ENCODE measurements at regions not wholly inside any gene's neighbourhood (a gene's known extent, or its start where the extent isn't known, plus 50 kb on each side); places are given as distances from the start of the nearest gene placed in this dataset.

GRCh38 chr4:137688651-137689050 is 156.4 kb upstream of the PCDH18 start:
- Histone ChIP-seq H3K79me2 (ENCODE audit: control insufficient read depth, insufficient read depth, low read length, unreplicated experiment) (no peaks in the 10 kb centered on the region), H3K4me1 (ENCODE audit: control insufficient read depth, insufficient read depth, low read length, unreplicated experiment) (no peaks in the 10 kb centered on the region), H2AFZ (ENCODE audit: low read length, unreplicated experiment) (no peak overlapping the region), H3K27ac (ENCODE audit: low read depth, low read length) (no peak overlapping the region), H3K4me3 (ENCODE audit: low read depth, low read length) (no peak overlapping the region), H3K27me3 (ENCODE audit: insufficient read depth, low read length) (no peaks in the 10 kb centered on the region), H3K36me3 (ENCODE audit: insufficient read depth, low read length) (no peaks in the 10 kb centered on the region)

- Histone ChIP-seq H3K27ac (ENCODE audit: low read depth, low read length) (no peak overlapping the region), H2AFZ (ENCODE audit: low read length, unreplicated experiment) (no peak overlapping the region), H3K4me3 (ENCODE audit: low read depth, low read length) (no peak overlapping the region), H3K27me3 (ENCODE audit: insufficient read depth, low read length) (no peaks in the 10 kb centered on the region), H3K36me3 (ENCODE audit: insufficient read depth, low read length) (no peaks in the 10 kb centered on the region), H3K79me2 (ENCODE audit: control insufficient read depth, insufficient read depth, low read length, unreplicated experiment) (no peaks in the 10 kb centered on the region), H3K4me1 (ENCODE audit: control insufficient read depth, insufficient read depth, low read length, unreplicated experiment) (no peaks in the 10 kb centered on the region)
Measured at GRCh38 chr4:137685357-137685756, 153.1 kb upstream of the PCDH18 start.

GRCh38 chr4:137681081-137681480 is 148.8 kb upstream of the PCDH18 start:
- no peak overlapping the region for H3K4me3 ChIP-seq (ENCODE audit: low read depth, low read length)
- H3K79me2 ChIP-seq (ENCODE audit: control insufficient read depth, insufficient read depth, low read length, unreplicated experiment): no peaks in the 10 kb centered on the region
- peaks cover 10% of the 10 kb centered on the region for H3K4me1 ChIP-seq (ENCODE audit: control insufficient read depth, insufficient read depth, low read length, unreplicated experiment)
- no peaks in the 10 kb centered on the region for H3K36me3 ChIP-seq (ENCODE audit: insufficient read depth, low read length)
- H3K27ac ChIP-seq (ENCODE audit: low read depth, low read length): no peak overlapping the region
- no peaks in the 10 kb centered on the region for H3K27me3 ChIP-seq (ENCODE audit: insufficient read depth, low read length)
- H2AFZ ChIP-seq (ENCODE audit: low read length, unreplicated experiment): no peak overlapping the region

DNA sequence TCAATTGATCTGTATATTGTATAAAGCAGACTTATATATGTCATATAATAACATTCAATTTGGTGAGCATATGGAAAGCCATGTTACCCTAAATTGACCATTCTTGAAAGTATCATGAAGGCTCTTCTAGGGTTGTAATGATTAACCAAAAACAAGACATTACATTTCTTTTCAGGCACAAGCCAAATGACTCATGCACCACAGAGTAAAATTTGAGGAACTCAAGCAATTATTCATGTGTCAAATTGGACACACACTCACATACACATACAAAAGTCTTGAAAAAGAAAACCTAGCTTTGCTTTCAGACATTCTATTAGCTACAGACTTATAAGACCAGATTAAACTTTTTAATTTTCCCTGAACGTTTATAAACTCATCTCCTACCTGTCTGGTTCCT is 146.5 kb upstream of the PCDH18 start:
- Histone ChIP-seq H3K27ac (ENCODE audit: low read depth, low read length) (no peak overlapping the region), H3K36me3 (ENCODE audit: insufficient read depth, low read length) (no peaks in the 10 kb centered on the region), H3K27me3 (ENCODE audit: insufficient read depth, low read length) (no peaks in the 10 kb centered on the region), H3K4me3 (ENCODE audit: low read depth, low read length) (no peak overlapping the region), H3K4me1 (ENCODE audit: control insufficient read depth, insufficient read depth, low read length, unreplicated experiment) (peaks cover 13% of the 10 kb centered on the region), H2AFZ (ENCODE audit: low read length, unreplicated experiment) (no peak overlapping the region), H3K79me2 (ENCODE audit: control insufficient read depth, insufficient read depth, low read length, unreplicated experiment) (no peaks in the 10 kb centered on the region)

DNA sequence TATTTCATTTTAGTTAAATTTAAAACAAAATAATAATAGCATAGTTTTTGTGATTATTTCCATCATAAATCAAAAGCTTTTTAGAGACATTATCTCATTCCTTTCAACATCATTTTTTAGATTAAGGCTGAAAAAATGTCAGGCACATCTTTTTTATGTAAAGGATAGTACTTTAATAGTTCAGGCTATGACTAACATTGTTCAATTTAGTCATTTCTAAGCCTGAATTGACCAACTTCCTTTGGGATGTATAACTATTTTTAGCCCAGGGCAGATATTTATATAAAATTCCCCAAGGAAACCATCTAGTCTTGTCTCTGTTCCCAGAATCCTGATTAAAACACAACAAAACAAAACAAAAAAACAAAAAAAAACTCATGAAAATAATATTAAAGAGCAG is 145.6 kb upstream of the PCDH18 start:
- peak overlapping the region; percentile 16; the same call in 1 of the 2 replicates for H3K27ac ChIP-seq (ENCODE audit: low read depth, low read length)

DNA sequence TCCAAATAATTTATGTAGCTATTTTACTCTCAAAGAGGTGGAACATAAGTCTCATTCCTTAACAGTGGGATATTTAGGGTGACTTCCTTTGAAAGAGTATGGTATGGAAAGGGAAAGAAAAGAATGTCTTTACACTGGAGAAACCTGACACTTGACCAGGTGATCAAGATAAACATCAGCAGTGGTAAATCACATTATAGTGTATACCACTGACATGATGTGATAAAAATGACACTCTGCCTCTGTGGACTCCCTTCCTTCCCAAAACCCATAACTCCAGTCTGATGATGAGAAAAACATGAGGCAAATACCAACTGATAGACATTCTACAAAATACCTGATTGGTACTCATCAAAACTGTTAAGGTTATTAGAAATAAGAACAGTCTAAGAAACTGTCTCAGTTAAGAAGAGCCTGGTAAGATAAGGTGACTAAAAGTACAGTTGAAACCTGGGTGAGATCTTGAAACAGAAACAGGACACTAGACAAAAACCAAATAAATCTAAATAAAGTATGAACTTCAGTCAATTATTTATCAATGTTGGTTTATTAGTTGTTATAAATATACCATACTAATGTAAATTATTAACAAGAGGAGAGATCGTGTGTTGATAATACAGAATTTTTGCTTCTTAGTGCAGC is 144.2 kb upstream of the PCDH18 start:
- no peak overlapping the region for H3K27ac ChIP-seq (ENCODE audit: low read depth, low read length)
- no peaks in the 10 kb centered on the region for H3K27me3 ChIP-seq (ENCODE audit: insufficient read depth, low read length)
- H3K4me1 ChIP-seq (ENCODE audit: control insufficient read depth, insufficient read depth, low read length, unreplicated experiment): peaks cover 19% of the 10 kb centered on the region
- no peak overlapping the region for H3K4me3 ChIP-seq (ENCODE audit: low read depth, low read length)
- no peaks in the 10 kb centered on the region for H3K79me2 ChIP-seq (ENCODE audit: control insufficient read depth, insufficient read depth, low read length, unreplicated experiment)
- H3K36me3 ChIP-seq (ENCODE audit: insufficient read depth, low read length): no peaks in the 10 kb centered on the region
- H2AFZ ChIP-seq (ENCODE audit: low read length, unreplicated experiment): no peak overlapping the region

More for the DNA sequence above, 145.6 kb upstream of the PCDH18 start:
- Histone ChIP-seq H3K36me3 (ENCODE audit: insufficient read depth, low read length) (no peaks in the 10 kb centered on the region), H2AFZ (ENCODE audit: low read length, unreplicated experiment) (no peak overlapping the region), H3K4me1 (ENCODE audit: control insufficient read depth, insufficient read depth, low read length, unreplicated experiment) (peaks cover 19% of the 10 kb centered on the region), H3K79me2 (ENCODE audit: control insufficient read depth, insufficient read depth, low read length, unreplicated experiment) (no peaks in the 10 kb centered on the region), H3K4me3 (ENCODE audit: low read depth, low read length) (no peak overlapping the region), H3K27me3 (ENCODE audit: insufficient read depth, low read length) (no peaks in the 10 kb centered on the region)

GRCh38 chr4:137674066-137674465 is 141.8 kb upstream of the PCDH18 start:
- Histone ChIP-seq H3K79me2 (ENCODE audit: control insufficient read depth, insufficient read depth, low read length, unreplicated experiment) (no peaks in the 10 kb centered on the region), H3K36me3 (ENCODE audit: insufficient read depth, low read length) (no peaks in the 10 kb centered on the region), H3K4me3 (ENCODE audit: low read depth, low read length) (no peak overlapping the region), H3K27ac (ENCODE audit: low read depth, low read length) (peak overlapping the region; percentile 33), H3K27me3 (ENCODE audit: insufficient read depth, low read length) (no peaks in the 10 kb centered on the region), H2AFZ (ENCODE audit: low read length, unreplicated experiment) (no peak overlapping the region), H3K4me1 (ENCODE audit: control insufficient read depth, insufficient read depth, low read length, unreplicated experiment) (peaks cover 19% of the 10 kb centered on the region)

DNA sequence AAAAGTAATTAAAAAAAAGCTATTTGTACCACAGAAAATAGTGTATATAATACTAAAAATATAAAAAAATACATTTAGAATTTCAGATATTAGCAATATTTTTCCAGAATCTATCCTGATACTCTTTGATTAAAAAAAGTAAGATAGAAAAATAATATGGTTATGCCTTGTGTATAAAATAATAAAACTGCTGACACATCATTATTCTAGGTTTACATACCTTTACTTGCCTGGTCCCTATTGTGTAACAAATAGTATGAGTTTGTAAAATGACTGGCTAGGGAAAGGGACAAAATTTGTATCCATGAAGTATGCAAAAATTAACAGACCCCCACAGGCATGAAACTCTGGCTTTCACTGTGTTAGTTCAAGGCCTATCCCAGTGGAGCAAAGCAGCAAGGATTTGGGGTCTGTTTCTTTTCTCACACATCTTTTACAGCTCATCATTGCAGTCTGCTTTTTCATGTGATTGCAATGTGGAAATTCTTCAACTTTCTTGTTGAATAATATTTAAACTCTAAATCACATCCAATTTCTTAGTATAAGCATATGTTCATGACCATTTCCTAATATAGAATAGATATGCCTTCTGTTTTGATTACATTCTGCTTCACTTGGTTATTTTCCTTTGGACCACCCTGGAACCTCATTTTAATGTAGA is 136.7 kb upstream of the PCDH18 start:
- Histone ChIP-seq H3K4me3 (ENCODE audit: low read depth, low read length) (no peak overlapping the region), H3K79me2 (ENCODE audit: control insufficient read depth, insufficient read depth, low read length, unreplicated experiment) (no peaks in the 10 kb centered on the region), H3K36me3 (ENCODE audit: insufficient read depth, low read length) (no peaks in the 10 kb centered on the region), H3K4me1 (ENCODE audit: control insufficient read depth, insufficient read depth, low read length, unreplicated experiment) (peaks cover 18% of the 10 kb centered on the region), H3K27ac (ENCODE audit: low read depth, low read length) (no peak overlapping the region), H2AFZ (ENCODE audit: low read length, unreplicated experiment) (no peak overlapping the region), H3K27me3 (ENCODE audit: insufficient read depth, low read length) (no peaks in the 10 kb centered on the region)

- peaks cover 30% of the 10 kb centered on the region for H3K4me1 ChIP-seq (ENCODE audit: control insufficient read depth, insufficient read depth, low read length, unreplicated experiment)
- H3K4me3 ChIP-seq (ENCODE audit: low read depth, low read length): peak overlapping the region; percentile 20; the same call in 1 of the 2 replicates
- H3K27me3 ChIP-seq (ENCODE audit: insufficient read depth, low read length): no peaks in the 10 kb centered on the region
- H3K27ac ChIP-seq (ENCODE audit: low read depth, low read length): peak overlapping the region; percentile 63
- H3K79me2 ChIP-seq (ENCODE audit: control insufficient read depth, insufficient read depth, low read length, unreplicated experiment): no peaks in the 10 kb centered on the region
- H2AFZ ChIP-seq (ENCODE audit: low read length, unreplicated experiment): no peak overlapping the region
- H3K36me3 ChIP-seq (ENCODE audit: insufficient read depth, low read length): no peaks in the 10 kb centered on the region
Measured at GRCh38 chr4:137664416-137664815, 132.1 kb upstream of the PCDH18 start.

- Histone ChIP-seq H3K4me3 (ENCODE audit: low read depth, low read length) (peak overlapping the region; percentile 20; the same call in 1 of the 2 replicates), H3K79me2 (ENCODE audit: control insufficient read depth, insufficient read depth, low read length, unreplicated experiment) (no peaks in the 10 kb centered on the region), H3K4me1 (ENCODE audit: control insufficient read depth, insufficient read depth, low read length, unreplicated experiment) (peaks cover 34% of the 10 kb centered on the region), H3K27me3 (ENCODE audit: insufficient read depth, low read length) (no peaks in the 10 kb centered on the region), H3K27ac (ENCODE audit: low read depth, low read length) (peak overlapping the region; percentile 63), H2AFZ (ENCODE audit: low read length, unreplicated experiment) (peak overlapping the region; percentile 63), H3K36me3 (ENCODE audit: insufficient read depth, low read length) (no peaks in the 10 kb centered on the region)
Measured at GRCh38 chr4:137664046-137664387, 131.7 kb upstream of the PCDH18 start.

Measured in ACC112 (cell line).